ENCODE measurements at regions not wholly inside any gene's neighbourhood (a gene's known extent, or its start where the extent isn't known, plus 50 kb on each side); places are given as distances from the start of the nearest gene placed in this dataset.

DNA sequence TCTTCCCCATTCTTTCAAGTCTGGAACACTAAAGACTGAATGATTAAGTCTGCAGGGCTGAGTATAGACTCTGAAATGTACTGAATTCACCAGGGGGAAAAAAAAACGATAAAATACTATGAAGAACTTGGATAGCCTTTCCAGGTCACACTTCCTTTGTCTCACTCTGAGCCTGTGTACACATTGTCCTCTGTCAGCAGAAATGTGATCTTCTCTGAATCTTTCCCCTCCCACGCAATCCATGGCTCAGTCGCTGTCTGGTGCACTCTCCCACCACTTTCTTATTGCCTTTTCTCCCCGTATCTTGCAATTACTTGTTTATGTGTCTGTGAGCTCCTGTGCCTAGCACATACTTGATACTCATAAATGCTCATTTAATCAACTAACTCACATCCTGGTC lies 212.6 kb upstream of the RSPO3 start:
- TF ChIP-seq, protein P1, sequence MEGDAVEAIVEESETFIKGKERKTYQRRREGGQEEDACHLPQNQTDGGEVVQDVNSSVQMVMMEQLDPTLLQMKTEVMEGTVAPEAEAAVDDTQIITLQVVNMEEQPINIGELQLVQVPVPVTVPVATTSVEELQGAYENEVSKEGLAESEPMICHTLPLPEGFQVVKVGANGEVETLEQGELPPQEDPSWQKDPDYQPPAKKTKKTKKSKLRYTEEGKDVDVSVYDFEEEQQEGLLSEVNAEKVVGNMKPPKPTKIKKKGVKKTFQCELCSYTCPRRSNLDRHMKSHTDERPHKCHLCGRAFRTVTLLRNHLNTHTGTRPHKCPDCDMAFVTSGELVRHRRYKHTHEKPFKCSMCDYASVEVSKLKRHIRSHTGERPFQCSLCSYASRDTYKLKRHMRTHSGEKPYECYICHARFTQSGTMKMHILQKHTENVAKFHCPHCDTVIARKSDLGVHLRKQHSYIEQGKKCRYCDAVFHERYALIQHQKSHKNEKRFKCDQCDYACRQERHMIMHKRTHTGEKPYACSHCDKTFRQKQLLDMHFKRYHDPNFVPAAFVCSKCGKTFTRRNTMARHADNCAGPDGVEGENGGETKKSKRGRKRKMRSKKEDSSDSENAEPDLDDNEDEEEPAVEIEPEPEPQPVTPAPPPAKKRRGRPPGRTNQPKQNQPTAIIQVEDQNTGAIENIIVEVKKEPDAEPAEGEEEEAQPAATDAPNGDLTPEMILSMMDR (IDR thresholded peaks at IDR 0.05; ENCODE audit: insufficient read depth, low read length, missing control alignments): no peak
- ChIA-PET POLR2A (no interaction called here), CTCF (no interaction called here)
- DNase-seq (ENCODE audit: low read depth, low spot score): no peak
- H3K4me3 ChIP-seq (ENCODE audit: low read depth, low read length): no peak overlapping the region

DNA sequence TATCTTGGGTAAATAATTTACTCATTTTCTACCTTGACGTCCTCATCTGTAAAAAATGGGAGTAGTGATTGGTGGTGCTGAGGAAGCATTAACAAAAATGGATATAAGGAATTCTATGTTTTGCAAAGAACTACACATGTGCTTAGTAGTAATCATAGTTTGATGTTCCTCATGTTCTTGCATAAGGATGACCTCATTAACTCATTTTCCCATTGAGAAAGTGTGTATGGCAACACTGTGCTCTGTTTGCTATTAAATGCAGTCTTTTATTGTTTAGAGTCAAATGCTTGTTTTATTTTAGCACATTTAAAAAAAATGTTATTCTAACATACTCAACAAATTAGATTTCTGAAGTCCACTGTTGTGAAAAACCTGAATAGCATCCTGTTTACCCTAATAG lies 211.2 kb upstream of the RSPO3 start:
- ChIA-PET CTCF (no interaction called here), POLR2A (no interaction called here)

DNA sequence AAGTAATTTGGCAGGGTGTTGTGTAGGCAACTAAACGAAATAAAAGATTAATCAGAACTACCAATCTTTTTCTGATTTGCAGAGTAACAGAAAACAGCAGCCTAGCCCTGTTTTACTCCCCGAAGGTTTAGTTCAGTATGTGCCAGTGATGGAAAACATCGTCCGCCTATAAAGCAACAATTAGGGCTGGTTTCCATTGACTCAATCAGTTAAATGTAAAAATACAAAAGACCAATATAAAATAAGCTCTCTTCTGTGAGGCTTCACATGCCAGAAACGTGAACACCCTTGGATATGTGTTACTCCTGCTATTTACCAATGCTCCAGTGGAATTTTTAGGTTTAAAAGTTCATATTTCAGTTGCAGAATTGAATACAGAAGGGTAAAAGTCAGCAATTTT lies 210.5 kb upstream of the RSPO3 start:
- ChIA-PET CTCF (no interaction called here), POLR2A (no interaction called here)
- TF ChIP-seq, protein P1 (IDR thresholded peaks at IDR 0.05; ENCODE audit: insufficient read depth, low read length, missing control alignments): no peak
- H3K4me3 ChIP-seq (ENCODE audit: low read depth, low read length): no peak overlapping the region
- no peak for DNase-seq (ENCODE audit: low read depth, low spot score)

More for the DNA sequence above, 211.2 kb upstream of the RSPO3 start:
- DNase-seq (ENCODE audit: low read depth, low spot score): no peak
- no peak overlapping the region for H3K4me3 ChIP-seq (ENCODE audit: low read depth, low read length)
- TF ChIP-seq, protein P1 (IDR thresholded peaks at IDR 0.05; ENCODE audit: insufficient read depth, low read length, missing control alignments): no peak

DNA sequence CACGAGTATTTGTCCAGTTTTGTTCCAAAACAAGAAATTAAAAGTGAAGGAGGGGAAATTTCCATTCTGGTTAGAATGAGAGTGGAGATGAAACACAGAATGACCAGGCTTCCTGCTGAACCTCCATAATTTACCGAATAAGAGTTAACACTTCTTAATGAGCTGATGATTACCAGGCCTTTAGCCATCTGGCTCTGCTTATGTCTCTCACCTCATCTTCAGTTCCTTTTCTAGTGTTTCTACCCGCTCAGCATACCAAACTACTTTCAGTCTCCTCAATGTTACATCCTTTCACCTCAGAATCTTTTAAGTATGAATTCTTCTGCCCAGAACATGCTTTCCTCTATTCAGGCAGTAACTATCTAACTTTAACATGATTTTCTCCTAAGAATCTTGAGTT lies 209.0 kb upstream of the RSPO3 start:
- no peak for DNase-seq (ENCODE audit: low read depth, low spot score)
- POLR2A ChIA-PET: no interaction called here
- no peak overlapping the region for H3K4me3 ChIP-seq (ENCODE audit: low read depth, low read length)
- TF ChIP-seq, protein P1 (IDR thresholded peaks at IDR 0.05; ENCODE audit: insufficient read depth, low read length, missing control alignments): no peak
- CTCF ChIA-PET: no interaction called here

DNA sequence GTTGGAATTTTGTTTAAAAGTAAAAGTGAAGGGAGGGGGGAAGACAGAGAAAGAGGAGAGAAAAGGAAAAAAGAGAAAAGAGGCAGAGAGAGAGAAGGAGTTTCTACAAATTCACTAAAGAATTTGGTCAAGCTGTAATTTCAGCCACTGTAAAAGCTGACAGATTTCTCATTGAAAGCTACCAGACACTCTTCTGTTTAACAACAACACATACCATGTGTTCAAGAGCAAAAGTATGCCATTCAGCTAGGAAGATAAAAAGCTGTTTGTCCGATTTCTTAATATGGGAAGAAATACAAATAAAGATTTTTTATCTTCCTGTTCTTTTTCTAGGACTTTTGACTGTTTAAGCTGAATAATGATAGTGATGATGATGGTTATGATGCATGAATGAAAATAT lies 204.8 kb upstream of the RSPO3 start:
- ChIA-PET POLR2A (no interaction called here), CTCF (interaction anchor here (1.0 to 1.5 kb wide), 2 partner anchors 10 to 172 kb away, joined by 3 read pairs; no protein-coding TSS in a partner anchor)
- no peak for DNase-seq (ENCODE audit: low read depth, low spot score)
- H3K4me3 ChIP-seq (ENCODE audit: low read depth, low read length): no peak overlapping the region
- TF ChIP-seq, protein P1 (IDR thresholded peaks at IDR 0.05; ENCODE audit: insufficient read depth, low read length, missing control alignments): no peak

DNA sequence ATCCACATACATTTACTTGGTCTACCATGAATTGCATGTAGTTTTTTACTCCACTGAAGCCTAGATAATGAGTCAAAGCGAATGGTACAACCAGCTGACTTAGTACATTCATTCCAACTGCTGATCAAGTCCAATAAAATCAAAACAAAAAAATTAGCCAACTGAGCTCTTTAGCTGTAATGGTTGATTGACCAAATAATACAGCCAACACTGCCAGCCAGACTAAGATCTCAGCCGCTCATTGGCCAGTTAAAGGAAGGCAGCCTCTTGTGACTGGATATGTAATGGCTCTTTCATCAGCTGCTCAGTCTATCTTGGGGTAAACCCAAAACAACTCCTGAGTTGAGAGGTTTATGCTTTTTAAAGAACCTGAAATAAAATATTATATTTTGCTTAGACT lies 204.3 kb upstream of the RSPO3 start:
- ChIA-PET POLR2A (no interaction called here), CTCF (interaction anchor here (1.0 to 1.5 kb wide), 2 partner anchors 10 to 171 kb away, joined by 3 read pairs; no protein-coding TSS in a partner anchor)
- TF ChIP-seq, protein P1 (IDR thresholded peaks at IDR 0.05; ENCODE audit: insufficient read depth, low read length, missing control alignments): no peak
- no peak for DNase-seq (ENCODE audit: low read depth, low spot score)
- no peak overlapping the region for H3K4me3 ChIP-seq (ENCODE audit: low read depth, low read length)
